Activated CD8-positive, alpha-beta T cell treated with anti-CD3 and anti-CD28 coated beads, Interleukin-2, amount 10 ng/mL, durations not matched to agents 7 days and 5 days (primary cell): ENCODE measurements at regions not wholly inside any gene's neighbourhood (a gene's known extent, or its start where the extent isn't known, plus 50 kb on each side); places are given as distances from the start of the nearest gene placed in this dataset.
"Not testable (repeated sequence)": the region's sequence is repeated elsewhere in the genome, so short reads cannot be mapped to it uniquely, and the experiment has no call there.

Experiments used
- ATAC-seq: fragments of 150-1000 bp; cut with Tn5 transposase; one replicate; pipeline ENCODE4 v1.10.0; 2021; ENCODE audit warnings: moderate library complexity
- CTCF ChIA-PET: fragments of 350-600 bp; sonication (Branson Sonifier 250); formaldehyde crosslinking; loops from one replicate; lab custom pipeline; 2021; ENCODE audit warnings: antibody characterized with exemption; lab: Charles Lee
- POLR2A ChIA-PET: fragments of 350-600 bp; sonication (Branson Sonifier 250); formaldehyde crosslinking; loops from one replicate; lab custom pipeline; 2021; ENCODE audit warnings: antibody characterized with exemption; lab: Charles Lee
- DNase-seq: peaks from one replicate; pipeline ENCODE4 v3.0.0-alpha.2; 2020
- H3K27ac Mint-ChIP-seq: one replicate; pipeline ENCODE4 v1.8.0; 2021; ENCODE audit warnings: mild to moderate bottlenecking, mixed read lengths
- H3K27me3 Mint-ChIP-seq: one replicate; pipeline ENCODE4 v1.8.0; 2021; ENCODE audit warnings: low read depth, mixed read lengths
- H3K36me3 Mint-ChIP-seq: one replicate; pipeline ENCODE4 v1.8.0; 2021; ENCODE audit warnings: low read depth, mixed read lengths
- H3K4me1 Mint-ChIP-seq: one replicate; pipeline ENCODE4 v1.8.0; 2021; ENCODE audit warnings: low read depth, mixed read lengths
- H3K4me3 Mint-ChIP-seq: one replicate; pipeline ENCODE4 v1.8.0; 2021; ENCODE audit warnings: mild to moderate bottlenecking, mixed read lengths
- H3K9me3 Mint-ChIP-seq: one replicate; pipeline ENCODE4 v1.8.0; 2022; ENCODE audit warnings: mixed read lengths; ENCODE audit not compliant: insufficient read depth

DNA sequence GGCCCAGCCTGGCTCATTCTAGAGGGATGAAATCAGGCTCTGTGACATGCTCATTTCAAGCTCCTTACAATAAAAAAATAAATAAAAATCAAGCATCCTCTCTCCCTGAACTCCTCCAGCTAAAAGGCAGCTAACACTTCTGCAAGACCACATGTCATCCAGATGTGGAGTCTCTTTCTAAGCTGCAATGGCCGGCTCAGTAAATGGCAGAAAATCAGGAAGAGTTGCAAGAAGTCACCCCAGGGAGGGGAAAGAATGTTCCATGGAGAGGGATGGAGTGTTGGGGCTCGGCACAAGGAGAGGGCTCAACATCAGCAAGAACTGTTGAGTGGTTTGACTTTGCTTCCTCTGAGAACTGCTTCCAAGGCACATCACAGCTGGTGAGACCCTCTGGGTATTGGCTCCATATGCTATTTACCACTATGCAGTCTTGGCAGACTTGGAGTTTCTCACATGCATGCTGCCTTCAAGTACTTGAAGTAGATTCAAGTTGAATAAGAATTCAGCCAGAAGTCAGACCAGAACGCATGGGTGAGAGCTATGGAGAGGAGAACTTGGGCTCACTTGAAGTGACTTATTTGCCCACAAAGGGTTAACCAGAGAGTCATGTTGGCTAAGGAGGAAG, 689.0 kb downstream of the NTRK3 start:
- ChIA-PET POLR2A (no interaction called here), CTCF (no interaction called here)
- no peak for DNase-seq
- H3K4me1 Mint-ChIP-seq, result peaks cover 5% of the 10 kb centered on the region
- no peak for ATAC-seq
- H3K27me3 Mint-ChIP-seq, result no peaks in the 10 kb centered on the region
- no peaks in the 10 kb centered on the region for H3K36me3 Mint-ChIP-seq
- no peak overlapping the region for H3K4me3 Mint-ChIP-seq
- H3K9me3 Mint-ChIP-seq, result no peaks in the 10 kb centered on the region
- no peak overlapping the region for H3K27ac Mint-ChIP-seq

DNA sequence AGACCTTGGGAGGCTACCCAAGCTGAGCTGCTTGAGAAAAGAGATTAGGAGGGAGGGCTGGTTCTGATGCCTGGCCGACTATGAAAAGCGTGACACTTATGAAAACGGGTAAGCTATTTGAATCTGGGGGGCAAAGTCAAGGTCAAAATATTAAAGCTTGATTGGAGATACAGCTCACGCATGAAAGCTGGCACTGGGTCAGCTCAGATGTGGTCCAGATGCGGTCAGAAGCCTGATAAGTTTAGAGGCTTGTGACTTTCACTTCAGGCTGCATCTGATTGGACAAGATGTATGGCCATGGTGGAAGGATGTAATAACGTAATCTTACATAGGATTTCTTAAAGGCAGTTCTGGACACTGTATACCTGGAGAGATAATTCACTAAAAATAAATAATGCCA, 690.3 kb downstream of the NTRK3 start:
- Mint-ChIP-seq H3K4me1 (peaks cover 5% of the 10 kb centered on the region), H3K9me3 (no peaks in the 10 kb centered on the region), H3K27ac (no peak overlapping the region), H3K4me3 (no peak overlapping the region), H3K27me3 (no peaks in the 10 kb centered on the region), H3K36me3 (no peaks in the 10 kb centered on the region)
- CTCF ChIA-PET, result no interaction called here
- DNase-seq (no peak), ATAC-seq (no peak)
- POLR2A ChIA-PET, result no interaction called here

DNA sequence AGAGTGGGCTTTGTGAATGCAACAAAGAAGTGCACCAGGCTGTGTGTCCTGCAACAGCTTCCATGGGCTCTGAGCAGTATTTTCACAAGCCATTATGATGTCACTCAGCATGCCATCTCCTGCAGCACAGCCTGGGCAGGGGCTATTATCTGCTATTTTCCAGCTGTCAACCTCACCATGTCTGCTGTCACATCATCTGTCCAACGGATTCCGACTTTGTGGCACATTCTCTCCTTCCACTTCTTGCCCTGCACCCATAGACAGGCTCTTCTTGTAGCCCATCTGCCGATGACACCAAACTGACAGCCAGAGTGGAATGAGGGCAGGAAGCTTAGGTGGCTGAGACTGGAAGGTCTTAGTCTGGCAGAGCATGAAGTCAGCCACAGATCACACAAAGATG, 691.9 kb downstream of the NTRK3 start:
- Mint-ChIP-seq H3K27ac (no peak overlapping the region), H3K9me3 (no peaks in the 10 kb centered on the region), H3K27me3 (no peaks in the 10 kb centered on the region), H3K4me3 (no peak overlapping the region), H3K4me1 (no peaks in the 10 kb centered on the region), H3K36me3 (no peaks in the 10 kb centered on the region)
- ChIA-PET CTCF (no interaction called here), POLR2A (no interaction called here)
- ATAC-seq (no peak), DNase-seq (no peak)

DNA sequence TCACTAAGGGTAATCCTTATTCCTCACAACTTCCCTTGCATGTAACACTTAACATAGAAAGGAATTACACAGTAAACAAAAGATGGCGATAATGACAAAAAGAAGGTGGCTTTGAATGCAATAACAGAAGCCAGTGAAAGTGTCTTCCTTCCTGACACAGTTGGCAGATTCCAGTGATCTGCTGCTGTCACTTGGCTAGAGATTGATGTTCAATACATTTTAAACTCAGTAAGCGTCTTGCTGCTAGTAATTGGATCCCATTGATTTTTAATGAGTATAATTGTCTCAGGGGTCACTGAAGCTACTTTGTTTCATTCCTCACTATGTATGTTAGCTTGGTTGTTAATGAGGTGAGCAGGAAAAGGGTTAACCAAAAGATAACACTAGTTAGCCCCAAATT, 692.7 kb downstream of the NTRK3 start:
- ChIA-PET POLR2A (no interaction called here), CTCF (no interaction called here)
- H3K4me3 Mint-ChIP-seq, result no peak overlapping the region

DNA sequence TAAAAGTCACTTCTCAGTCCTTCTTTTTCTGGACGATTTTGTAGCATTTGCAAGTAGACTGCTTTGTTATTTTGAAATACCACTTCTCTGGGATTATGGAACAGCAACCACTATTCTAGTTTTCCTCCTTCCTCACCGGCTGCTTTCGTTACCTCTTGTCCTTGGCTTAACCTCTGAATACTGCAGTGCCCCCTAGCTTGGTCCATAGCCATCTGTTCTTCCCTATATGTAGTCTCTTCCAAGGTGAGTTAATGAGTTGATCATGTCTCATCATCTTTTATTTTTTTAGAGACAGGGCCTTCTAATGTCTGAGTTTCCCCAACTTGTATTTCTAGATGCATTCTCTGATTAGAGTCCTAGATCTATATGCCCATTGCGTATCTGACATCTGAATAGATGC, 694.3 kb downstream of the NTRK3 start:
- H3K4me3 Mint-ChIP-seq, result no peak overlapping the region

More for the DNA sequence above, 692.7 kb downstream of the NTRK3 start:
- ATAC-seq (no peak), DNase-seq (no peak)
- Mint-ChIP-seq H3K36me3 (no peaks in the 10 kb centered on the region), H3K9me3 (no peaks in the 10 kb centered on the region), H3K4me1 (no peaks in the 10 kb centered on the region), H3K27ac (no peak overlapping the region), H3K27me3 (no peaks in the 10 kb centered on the region)

DNA sequence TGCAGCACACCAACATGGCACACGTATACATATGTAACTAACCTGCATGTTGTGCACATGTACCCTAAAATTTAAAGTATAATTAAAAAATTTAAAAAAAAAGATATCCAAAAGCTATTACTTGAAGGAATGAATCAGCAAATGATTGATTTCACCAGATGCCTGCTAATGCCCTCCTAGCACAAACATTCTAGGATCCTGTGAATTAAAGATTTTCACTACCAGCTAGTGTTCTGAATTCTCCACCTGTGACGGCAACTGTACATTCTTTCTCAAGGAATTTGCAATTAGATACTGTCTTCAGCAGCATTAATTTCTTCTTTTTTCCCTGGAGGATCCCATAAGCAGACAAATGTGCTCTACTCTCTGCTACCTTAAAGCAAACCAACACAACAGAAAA, 694.9 kb downstream of the NTRK3 start:
- Mint-ChIP-seq H3K9me3 (no peaks in the 10 kb centered on the region), H3K27me3 (no peaks in the 10 kb centered on the region), H3K4me3 (no peak overlapping the region), H3K27ac (no peak overlapping the region), H3K36me3 (no peaks in the 10 kb centered on the region), H3K4me1 (no peaks in the 10 kb centered on the region)
- CTCF ChIA-PET, result no interaction called here
- POLR2A ChIA-PET, result no interaction called here
- DNase-seq, result no peak
- ATAC-seq, result no peak

More for the DNA sequence above, 694.3 kb downstream of the NTRK3 start:
- CTCF ChIA-PET, result no interaction called here
- Mint-ChIP-seq H3K9me3 (no peaks in the 10 kb centered on the region), H3K27me3 (no peaks in the 10 kb centered on the region), H3K27ac (no peak overlapping the region), H3K4me1 (no peaks in the 10 kb centered on the region), H3K36me3 (no peaks in the 10 kb centered on the region)
- ATAC-seq (no peak), DNase-seq (no peak)
- POLR2A ChIA-PET, result no interaction called here

DNA sequence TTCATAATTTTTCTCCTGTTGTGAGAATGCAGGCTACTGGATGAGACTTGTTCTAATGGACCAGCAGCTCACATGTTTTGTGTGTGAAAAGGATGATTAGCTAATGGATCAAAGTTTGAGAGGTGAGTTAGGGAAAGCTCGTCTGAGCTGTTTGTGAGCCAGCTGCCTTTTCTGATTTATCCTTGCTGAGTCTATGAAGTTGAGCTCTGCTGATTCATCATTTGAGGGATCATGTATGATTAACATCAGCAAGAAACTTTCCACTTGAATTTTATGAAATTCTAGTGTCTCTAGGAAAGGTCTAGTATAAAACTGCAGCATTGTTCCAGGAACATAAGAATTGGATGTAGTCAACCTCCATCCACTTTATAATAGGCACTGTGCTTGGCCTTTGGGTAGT, 698.7 kb downstream of the NTRK3 start:
- ATAC-seq (no peak), DNase-seq (no peak)
- Mint-ChIP-seq H3K4me3 (no peak overlapping the region), H3K36me3 (no peaks in the 10 kb centered on the region), H3K4me1 (no peaks in the 10 kb centered on the region), H3K9me3 (peaks cover 12% of the 10 kb centered on the region), H3K27me3 (no peaks in the 10 kb centered on the region), H3K27ac (no peak overlapping the region)
- CTCF ChIA-PET, result no interaction called here
- POLR2A ChIA-PET, result no interaction called here

DNA sequence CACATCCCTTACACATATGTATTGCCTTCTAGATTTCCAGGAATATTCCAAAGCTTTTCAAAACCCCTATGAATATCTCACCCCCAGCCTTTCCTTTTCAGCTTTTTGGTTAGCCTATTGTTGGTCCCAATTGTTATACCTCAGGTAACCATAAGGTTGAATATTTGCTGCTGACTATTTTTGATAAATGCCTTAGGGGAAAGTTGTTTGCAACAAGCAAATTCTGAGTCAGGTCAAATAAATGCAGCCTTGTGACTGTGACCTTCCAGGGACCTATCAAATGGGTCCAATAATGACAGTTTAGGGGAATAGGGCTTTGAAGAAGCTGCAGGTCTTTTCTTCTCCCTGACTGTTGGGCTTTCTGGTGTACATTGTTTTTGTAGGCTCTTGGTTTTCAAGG, 699.7 kb downstream of the NTRK3 start:
- Mint-ChIP-seq H3K4me3 (no peak overlapping the region), H3K9me3 (peaks cover 12% of the 10 kb centered on the region), H3K27ac (no peak overlapping the region), H3K4me1 (no peaks in the 10 kb centered on the region), H3K27me3 (no peaks in the 10 kb centered on the region), H3K36me3 (no peaks in the 10 kb centered on the region)
- DNase-seq (no peak), ATAC-seq (no peak)
- POLR2A ChIA-PET, result no interaction called here
- CTCF ChIA-PET, result no interaction called here

DNA sequence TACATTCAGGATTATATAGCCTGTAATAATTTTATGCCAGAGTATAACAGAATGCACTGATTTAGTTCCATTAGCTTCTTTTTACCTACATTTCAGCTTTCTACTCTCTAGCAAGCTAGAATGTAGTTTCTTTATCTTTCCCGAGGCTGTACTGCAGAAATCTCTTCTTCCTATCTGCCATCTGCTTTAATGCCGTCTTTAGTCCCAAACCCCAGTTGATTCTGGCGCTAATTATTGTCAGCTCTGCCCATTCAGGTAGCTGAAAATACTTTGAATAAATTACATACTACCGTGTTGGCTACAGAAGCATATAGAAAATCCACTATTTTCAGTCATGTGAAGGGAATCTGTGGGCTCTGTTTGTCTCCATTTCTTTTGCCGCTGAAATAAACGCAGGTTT, 706.7 kb downstream of the NTRK3 start:
- Mint-ChIP-seq H3K9me3 (peaks cover 12% of the 10 kb centered on the region), H3K36me3 (no peaks in the 10 kb centered on the region), H3K27ac (no peak overlapping the region), H3K27me3 (no peaks in the 10 kb centered on the region), H3K4me3 (no peak overlapping the region), H3K4me1 (no peaks in the 10 kb centered on the region)
- ATAC-seq, result no peak
- DNase-seq, result no peak
- POLR2A ChIA-PET, result no interaction called here
- CTCF ChIA-PET, result no interaction called here

DNA sequence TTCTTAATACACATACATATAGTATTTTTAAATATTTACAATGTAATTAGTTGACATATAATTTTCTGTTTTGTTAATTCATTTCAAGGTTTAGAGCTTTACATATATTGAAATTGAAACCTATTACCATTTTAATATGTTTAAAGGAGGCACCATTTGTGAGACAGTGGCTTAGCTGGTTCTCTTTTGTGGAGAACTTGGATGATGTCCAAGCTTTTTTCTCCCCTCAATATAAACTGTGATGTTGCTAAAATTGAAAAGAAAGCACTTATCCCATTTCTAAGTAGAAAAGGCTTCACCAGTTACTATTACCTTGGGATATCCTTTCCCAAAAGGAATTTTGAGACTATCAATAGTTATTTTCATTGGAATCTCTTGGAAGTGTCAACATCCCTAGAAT, 707.2 kb downstream of the NTRK3 start:
- ChIA-PET CTCF (no interaction called here), POLR2A (no interaction called here)
- no peak for DNase-seq
- Mint-ChIP-seq H3K4me1 (no peaks in the 10 kb centered on the region), H3K36me3 (no peaks in the 10 kb centered on the region), H3K9me3 (peaks cover 10% of the 10 kb centered on the region), H3K27me3 (no peaks in the 10 kb centered on the region), H3K4me3 (no peak overlapping the region), H3K27ac (no peak overlapping the region)
- ATAC-seq, result no peak

DNA sequence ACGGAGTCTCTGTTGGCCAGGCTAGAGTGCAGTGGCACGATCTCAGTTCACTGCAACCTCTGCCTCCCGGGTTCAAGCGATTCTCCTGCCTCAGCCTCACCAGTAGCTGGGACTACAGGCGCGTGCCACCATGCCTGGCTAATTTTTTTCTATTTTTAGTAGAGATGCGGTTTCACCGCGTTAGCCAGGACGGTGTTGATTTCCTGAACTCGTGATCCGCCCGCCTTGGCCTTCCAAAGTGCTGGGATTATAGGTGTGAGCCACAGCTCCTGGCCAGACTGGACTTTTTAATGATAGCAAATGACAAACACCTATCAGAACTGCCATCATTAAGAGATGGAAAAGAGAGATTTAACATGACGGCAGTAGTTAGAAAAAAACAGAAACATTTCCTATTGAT, 707.9 kb downstream of the NTRK3 start:
- H3K36me3 Mint-ChIP-seq, H3K27ac Mint-ChIP-seq, H3K4me1 Mint-ChIP-seq, POLR2A ChIA-PET, H3K9me3 Mint-ChIP-seq, CTCF ChIA-PET, H3K4me3 Mint-ChIP-seq, H3K27me3 Mint-ChIP-seq, ATAC-seq, DNase-seq: not testable (repeated sequence)

DNA sequence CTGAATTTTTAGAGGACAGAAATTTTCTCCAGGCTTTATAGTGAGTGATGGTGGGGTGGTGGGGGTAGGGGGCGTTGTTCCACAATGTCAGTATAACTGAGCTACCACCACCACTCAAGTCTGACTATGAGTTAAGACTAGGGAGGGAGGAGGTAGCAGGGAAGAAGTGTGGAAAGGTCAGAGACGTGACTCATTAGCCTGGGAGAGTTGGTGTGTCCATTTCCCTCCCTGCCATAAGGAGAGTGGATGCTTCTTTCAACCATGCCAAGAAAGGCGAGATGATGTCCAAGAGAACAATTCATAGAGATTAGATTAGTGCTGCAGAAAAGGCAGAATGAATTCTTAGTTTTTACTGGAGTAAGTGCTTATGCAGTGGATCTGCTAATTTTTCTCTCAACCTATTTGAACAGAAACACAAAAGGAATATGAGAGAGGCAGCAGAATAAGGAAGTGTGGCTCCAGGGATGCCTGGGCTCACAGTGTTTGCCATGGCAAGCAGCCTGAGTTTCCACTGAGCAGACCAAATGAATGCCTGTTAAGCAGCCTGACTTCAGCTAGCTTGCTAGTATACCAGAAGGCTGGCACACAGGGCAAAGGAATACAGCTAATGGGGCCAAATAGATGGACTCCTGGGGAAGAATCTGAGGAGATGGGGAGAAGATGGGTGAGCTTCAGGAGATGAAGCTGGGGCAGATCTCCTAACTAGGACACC, 708.9 kb downstream of the NTRK3 start:
- Mint-ChIP-seq H3K36me3 (no peaks in the 10 kb centered on the region), H3K27ac (no peak overlapping the region), H3K27me3 (no peaks in the 10 kb centered on the region), H3K4me1 (no peaks in the 10 kb centered on the region), H3K4me3 (no peak overlapping the region), H3K9me3 (no peaks in the 10 kb centered on the region)
- CTCF ChIA-PET, result no interaction called here
- no peak for ATAC-seq
- POLR2A ChIA-PET, result no interaction called here
- no peak for DNase-seq
